ENCODE measurements at regions not wholly inside any gene's neighbourhood (a gene's known extent, or its start where the extent isn't known, plus 50 kb on each side); places are given as distances from the start of the nearest gene placed in this dataset.

- H3K4me3 ChIP-seq (ENCODE audit: low read length) = no peak overlapping the region
- DNase-seq (ENCODE audit: low read depth) = peak; percentile 35
Observed at GRCh38 chr6:925656-926213, 232.8 kb upstream of the EXOC2 start.

GRCh38 chr6:924661-925060, 231.7 kb upstream of the EXOC2 start:
- H3K4me3 ChIP-seq (ENCODE audit: low read length) = no peak overlapping the region
- no peak for TF ChIP-seq CTCF (IDR thresholded peaks at IDR 0.05; ENCODE audit: insufficient read depth, low read depth, low read length, missing control alignments)
- no peak for DNase-seq (ENCODE audit: low read depth)

More at GRCh38 chr6:925656-926213, 232.8 kb upstream of the EXOC2 start:
- no peak for TF ChIP-seq CTCF (IDR thresholded peaks at IDR 0.05; ENCODE audit: insufficient read depth, low read depth, low read length, missing control alignments)

GRCh38 chr6:921400-921799, 228.5 kb upstream of the EXOC2 start:
- no peak for TF ChIP-seq CTCF (IDR thresholded peaks at IDR 0.05; ENCODE audit: insufficient read depth, low read depth, low read length, missing control alignments)
- no peak overlapping the region for H3K4me3 ChIP-seq (ENCODE audit: low read length)
- DNase-seq (ENCODE audit: low read depth) = no peak

GRCh38 chr6:920512-920911, 227.6 kb upstream of the EXOC2 start:
- no peak for DNase-seq (ENCODE audit: low read depth)
- TF ChIP-seq CTCF (IDR thresholded peaks at IDR 0.05; ENCODE audit: insufficient read depth, low read depth, low read length, missing control alignments) = no peak
- H3K4me3 ChIP-seq (ENCODE audit: low read length) = no peak overlapping the region

GRCh38 chr6:919500-919899, 226.6 kb upstream of the EXOC2 start:
- no peak overlapping the region for H3K4me3 ChIP-seq (ENCODE audit: low read length)
- TF ChIP-seq CTCF (IDR thresholded peaks at IDR 0.05; ENCODE audit: insufficient read depth, low read depth, low read length, missing control alignments) = no peak
- no peak for DNase-seq (ENCODE audit: low read depth)

- no peak for DNase-seq (ENCODE audit: low read depth)
- no peak for TF ChIP-seq CTCF (IDR thresholded peaks at IDR 0.05; ENCODE audit: insufficient read depth, low read depth, low read length, missing control alignments)
- H3K4me3 ChIP-seq (ENCODE audit: low read length) = no peak overlapping the region
Observed at GRCh38 chr6:917939-918338, 225.0 kb upstream of the EXOC2 start.

- TF ChIP-seq CTCF (IDR thresholded peaks at IDR 0.05; ENCODE audit: insufficient read depth, low read depth, low read length, missing control alignments) = no peak
- no peak for DNase-seq (ENCODE audit: low read depth)
- H3K4me3 ChIP-seq (ENCODE audit: low read length) = no peak overlapping the region
Observed at GRCh38 chr6:917296-917695, 224.4 kb upstream of the EXOC2 start.
